ENCODE measurements at regions not wholly inside any gene's neighbourhood (a gene's known extent, or its start where the extent isn't known, plus 50 kb on each side); places are given as distances from the start of the nearest gene placed in this dataset.

- DNase-seq (ENCODE audit: low read depth in 2 of 2), result no peak
Observed at GRCh38 chr6:90435207-90435899, 138.7 kb upstream of the BACH2 start.

GRCh38 chr6:90434094-90434493 lies 137.5 kb upstream of the BACH2 start:
- no peak for DNase-seq (ENCODE audit: low read depth in 2 of 2)

- DNase-seq (ENCODE audit: low read depth in 2 of 2), result no peak
Observed at GRCh38 chr6:90432937-90433336, 136.3 kb upstream of the BACH2 start.

- no peak for DNase-seq (ENCODE audit: low read depth in 2 of 2)
Observed at GRCh38 chr6:90432041-90432775, 135.6 kb upstream of the BACH2 start.

- DNase-seq (ENCODE audit: low read depth in 2 of 2), result no peak
Observed at GRCh38 chr6:90431576-90431975, 134.9 kb upstream of the BACH2 start.

- DNase-seq (ENCODE audit: low read depth in 2 of 2), result no peak
Observed at GRCh38 chr6:90429713-90430112, 133.1 kb upstream of the BACH2 start.

GRCh38 chr6:90428514-90428913 lies 131.9 kb upstream of the BACH2 start:
- DNase-seq (ENCODE audit: low read depth in 2 of 2), result no peak

GRCh38 chr6:90425161-90425641 lies 128.6 kb upstream of the BACH2 start:
- DNase-seq (ENCODE audit: low read depth in 2 of 2), result no peak

GRCh38 chr6:90424580-90424979 lies 127.9 kb upstream of the BACH2 start:
- no peak for DNase-seq (ENCODE audit: low read depth in 2 of 2)

- no peak for DNase-seq (ENCODE audit: low read depth in 2 of 2)
Observed at GRCh38 chr6:90421666-90422065, 125.0 kb upstream of the BACH2 start.

GRCh38 chr6:90420500-90420899 lies 123.9 kb upstream of the BACH2 start:
- DNase-seq (ENCODE audit: low read depth in 2 of 2), result no peak

GRCh38 chr6:90417385-90417784 lies 120.7 kb upstream of the BACH2 start:
- DNase-seq (ENCODE audit: low read depth in 2 of 2), result no peak

- DNase-seq (ENCODE audit: low read depth in 2 of 2), result no peak
Observed at GRCh38 chr6:90416322-90416721, 119.7 kb upstream of the BACH2 start.

- no peak for DNase-seq (ENCODE audit: low read depth in 2 of 2)
Observed at GRCh38 chr6:90415178-90415577, 118.5 kb upstream of the BACH2 start.

- DNase-seq (ENCODE audit: low read depth in 2 of 2), result no peak
Observed at GRCh38 chr6:90414352-90414751, 117.7 kb upstream of the BACH2 start.

- no peak for DNase-seq (ENCODE audit: low read depth in 2 of 2)
Observed at GRCh38 chr6:90413867-90414266, 117.2 kb upstream of the BACH2 start.

- no peak for DNase-seq (ENCODE audit: low read depth in 2 of 2)
Observed at GRCh38 chr6:90413396-90413795, 116.8 kb upstream of the BACH2 start.

GRCh38 chr6:90412538-90413369 lies 116.1 kb upstream of the BACH2 start:
- DNase-seq (ENCODE audit: low read depth in 2 of 2), result no peak

- no peak for DNase-seq (ENCODE audit: low read depth in 2 of 2)
Observed at GRCh38 chr6:90411292-90411781, 114.7 kb upstream of the BACH2 start.

GRCh38 chr6:90409700-90410099 lies 113.1 kb upstream of the BACH2 start:
- no peak for DNase-seq (ENCODE audit: low read depth in 2 of 2)

GRCh38 chr6:90406957-90407356 lies 110.3 kb upstream of the BACH2 start:
- DNase-seq (ENCODE audit: low read depth in 2 of 2), result no peak

GRCh38 chr6:90406142-90406794 lies 109.6 kb upstream of the BACH2 start:
- DNase-seq (ENCODE audit: low read depth in 2 of 2), result peak; percentile 43 to 44

All from fibroblast of skin of left quadriceps (primary cell).